Lower lobe of right lung (tissue), 2 donors: ENCODE measurements at regions not wholly inside any gene's neighbourhood (a gene's known extent, or its start where the extent isn't known, plus 50 kb on each side); places are given as distances from the start of the nearest gene placed in this dataset.

Experiments used
- ATAC-seq, 2 donors: fragments of 200-7000 bp; cut with Tn5 transposase; one replicate each; pipeline ENCODE4 v1.9.1; 2020 to 2022; ENCODE audit warnings: mild to moderate bottlenecking in 2 of 2, moderate library complexity in 2 of 2
- DNase-seq: peaks from one replicate; pipeline ENCODE4 v3.0.0-alpha.2; 2020
- H3K27ac ChIP-seq: fragments of 200-600 bp; one replicate; pipeline ENCODE4 v1.8.0; 2022
- H3K27me3 ChIP-seq: fragments of 200-600 bp; one replicate; pipeline ENCODE4 v1.8.0; 2022; ENCODE audit warnings: low read depth
- H3K36me3 ChIP-seq: fragments of 200-600 bp; one replicate; pipeline ENCODE4 v1.8.0; 2022; ENCODE audit warnings: mild to moderate bottlenecking
- H3K4me1 ChIP-seq: fragments of 200-600 bp; one replicate; pipeline ENCODE4 v1.8.0; 2022
- H3K4me3 ChIP-seq: fragments of 200-600 bp; one replicate; pipeline ENCODE4 v1.8.0; 2022; ENCODE audit warnings: mild to moderate bottlenecking
- H3K9me3 ChIP-seq: fragments of 200-600 bp; one replicate; pipeline ENCODE4 v1.8.0; 2022
- intact Hi-C: fragments of 100-400 bp; cut with DNase I; formaldehyde crosslinking; loops from one replicate; pipeline ENCODE4 v1.11.0; 2022
- TF ChIP-seq, protein P1 (sequence below): fragments of 200-600 bp; IDR thresholded peaks from one replicate; pipeline ENCODE4 v1.8.0; 2022; ENCODE audit warnings: antibody characterized with exemption, mild to moderate bottlenecking
- donor health status: DM: no; HTN: yes; CAD: no; lungs with severe emphysema.

DNA sequence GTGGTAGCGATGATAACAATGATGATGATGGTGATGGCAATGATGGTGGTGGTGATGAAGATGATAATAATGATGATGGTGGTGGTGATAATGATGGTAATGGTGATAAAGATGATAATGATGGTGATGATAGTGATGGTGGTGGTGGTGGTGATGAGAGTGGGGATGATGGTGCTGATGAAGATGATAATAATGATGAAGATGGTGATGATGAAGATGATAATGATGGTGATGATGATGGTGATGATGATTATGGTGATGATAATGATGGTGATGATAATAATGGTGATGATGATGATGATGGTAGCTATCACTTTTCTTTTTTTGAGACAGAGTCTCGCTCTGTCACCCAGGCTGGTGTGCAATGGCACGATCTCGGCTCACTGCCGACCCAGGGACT lies 144.5 kb upstream of the PCBD1 start:
- DNase-seq (no peak), ATAC-seq (no peak)
- intact Hi-C loops: no loop called here
- no peaks in the 10 kb centered on the region for H3K36me3 ChIP-seq
- H3K4me3 ChIP-seq: no peak overlapping the region
- H3K9me3 ChIP-seq: no peaks in the 10 kb centered on the region
- no peaks in the 10 kb centered on the region for H3K27me3 ChIP-seq
- TF ChIP-seq, protein P1, sequence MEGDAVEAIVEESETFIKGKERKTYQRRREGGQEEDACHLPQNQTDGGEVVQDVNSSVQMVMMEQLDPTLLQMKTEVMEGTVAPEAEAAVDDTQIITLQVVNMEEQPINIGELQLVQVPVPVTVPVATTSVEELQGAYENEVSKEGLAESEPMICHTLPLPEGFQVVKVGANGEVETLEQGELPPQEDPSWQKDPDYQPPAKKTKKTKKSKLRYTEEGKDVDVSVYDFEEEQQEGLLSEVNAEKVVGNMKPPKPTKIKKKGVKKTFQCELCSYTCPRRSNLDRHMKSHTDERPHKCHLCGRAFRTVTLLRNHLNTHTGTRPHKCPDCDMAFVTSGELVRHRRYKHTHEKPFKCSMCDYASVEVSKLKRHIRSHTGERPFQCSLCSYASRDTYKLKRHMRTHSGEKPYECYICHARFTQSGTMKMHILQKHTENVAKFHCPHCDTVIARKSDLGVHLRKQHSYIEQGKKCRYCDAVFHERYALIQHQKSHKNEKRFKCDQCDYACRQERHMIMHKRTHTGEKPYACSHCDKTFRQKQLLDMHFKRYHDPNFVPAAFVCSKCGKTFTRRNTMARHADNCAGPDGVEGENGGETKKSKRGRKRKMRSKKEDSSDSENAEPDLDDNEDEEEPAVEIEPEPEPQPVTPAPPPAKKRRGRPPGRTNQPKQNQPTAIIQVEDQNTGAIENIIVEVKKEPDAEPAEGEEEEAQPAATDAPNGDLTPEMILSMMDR: no peak
- H3K27ac ChIP-seq: no peak overlapping the region
- H3K4me1 ChIP-seq: no peaks in the 10 kb centered on the region

DNA sequence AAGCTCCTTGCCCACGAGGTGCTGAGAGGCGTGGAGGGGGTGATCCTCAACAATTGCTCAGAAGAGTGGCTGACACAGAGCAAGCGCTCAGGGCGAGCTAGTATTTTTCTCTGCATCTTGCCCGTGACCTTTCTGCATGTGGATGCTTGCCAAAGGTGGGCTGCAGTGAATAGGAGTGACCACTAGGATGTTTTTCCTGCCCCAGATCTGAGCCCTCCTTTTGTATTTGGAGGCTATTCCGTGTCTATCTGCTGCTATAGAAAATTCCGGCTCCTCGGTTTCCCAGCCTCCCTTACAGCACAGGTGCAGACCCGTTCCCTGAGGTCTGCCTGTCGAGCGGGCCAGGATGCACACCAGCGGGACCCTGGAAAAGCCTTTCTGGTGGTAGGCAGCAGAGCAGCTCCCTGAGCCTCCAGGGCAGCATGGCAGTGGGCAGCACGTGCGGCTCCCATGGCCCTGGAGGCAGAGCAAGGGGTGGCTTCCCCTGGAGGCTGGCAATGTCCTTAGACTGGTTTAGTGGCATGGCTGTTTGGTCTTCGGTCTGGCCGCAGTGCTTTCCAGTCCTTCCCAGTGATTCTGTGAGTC lies 145.1 kb upstream of the PCBD1 start:
- TF ChIP-seq, protein P1: no peak
- intact Hi-C loops: no loop called here
- no peaks in the 10 kb centered on the region for H3K36me3 ChIP-seq

DNA sequence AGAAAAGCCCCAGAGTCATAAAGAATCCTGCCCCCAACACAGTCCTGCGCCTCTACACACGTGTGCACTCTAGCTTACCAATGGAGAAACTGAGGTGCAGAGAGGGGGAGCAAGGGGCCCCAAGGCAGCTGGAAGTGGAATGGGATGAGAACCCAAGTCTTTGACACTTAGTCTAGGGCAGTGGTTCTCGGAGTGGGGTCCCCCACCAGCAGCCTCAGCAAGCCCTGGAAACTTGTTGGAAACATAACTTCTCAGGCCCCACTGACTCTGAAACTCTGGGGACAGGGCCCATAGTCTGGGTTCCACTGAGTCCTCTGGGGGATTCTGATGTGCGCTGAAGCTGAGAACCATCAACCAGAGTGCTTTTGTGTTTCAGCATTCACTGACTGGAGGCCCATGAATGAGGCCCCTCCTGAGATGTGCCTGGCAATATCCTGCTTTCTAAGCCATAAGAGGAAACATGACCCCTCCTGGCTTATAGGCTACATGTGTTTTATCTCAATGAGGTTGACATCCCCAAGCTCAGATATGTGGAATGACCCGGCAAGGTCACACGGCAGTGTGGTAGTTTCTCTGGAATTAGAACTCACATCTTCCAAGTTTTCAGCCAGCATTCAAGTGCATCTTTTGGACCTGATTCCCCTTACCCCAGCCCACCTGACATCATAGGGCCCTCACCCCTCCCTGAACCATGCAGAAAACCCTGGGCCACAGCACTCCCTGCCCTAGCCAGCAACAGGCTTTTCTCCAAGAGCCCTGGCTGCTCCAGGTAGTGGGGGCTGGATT lies 147.3 kb upstream of the PCBD1 start:
- intact Hi-C loops: no loop called here
- ATAC-seq (no peak), DNase-seq (no peak)
- TF ChIP-seq, protein P1: no peak
- Histone ChIP-seq H3K4me3 (no peak overlapping the region), H3K4me1 (no peaks in the 10 kb centered on the region), H3K36me3 (no peaks in the 10 kb centered on the region), H3K27me3 (no peaks in the 10 kb centered on the region), H3K9me3 (no peaks in the 10 kb centered on the region), H3K27ac (no peak overlapping the region)

More for the DNA sequence above, 145.1 kb upstream of the PCBD1 start:
- Histone ChIP-seq H3K4me1 (no peaks in the 10 kb centered on the region), H3K4me3 (no peak overlapping the region), H3K9me3 (no peaks in the 10 kb centered on the region), H3K27me3 (no peaks in the 10 kb centered on the region), H3K27ac (no peak overlapping the region)
- no peak for DNase-seq
- no peak for ATAC-seq

DNA sequence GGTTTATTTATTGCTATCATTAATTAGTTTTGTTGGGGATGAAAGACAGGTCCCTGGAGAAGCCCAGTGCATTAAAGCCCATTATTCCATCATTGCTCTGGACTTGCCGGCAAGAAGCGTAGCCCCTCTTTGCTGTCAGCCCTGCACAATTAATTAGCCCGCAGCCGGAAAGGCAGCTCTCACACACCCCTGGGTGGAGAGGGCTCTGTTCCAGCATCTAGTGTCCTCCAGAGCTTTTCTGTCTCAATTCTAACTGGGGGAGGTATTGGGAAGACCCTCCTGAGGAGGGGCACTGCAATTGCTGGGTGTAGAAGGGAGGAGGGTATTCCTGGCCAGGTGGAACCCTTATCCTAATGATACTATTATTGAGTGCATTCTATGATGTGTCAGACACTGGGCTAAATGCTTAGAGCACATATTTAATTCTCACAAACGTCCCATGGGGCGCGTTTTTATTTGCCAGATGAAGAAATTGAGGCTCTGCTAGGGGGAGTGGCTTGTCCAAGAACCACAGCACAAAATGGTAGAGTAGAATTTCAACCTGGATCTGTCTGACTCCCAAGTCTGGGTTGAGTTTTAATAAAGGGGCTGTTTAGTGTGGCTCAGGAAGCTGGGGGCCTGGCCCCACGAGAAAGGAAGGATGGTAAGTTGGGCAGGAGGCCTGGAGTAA lies 148.1 kb upstream of the PCBD1 start:
- no peak for ATAC-seq
- no peaks in the 10 kb centered on the region for H3K9me3 ChIP-seq
- no peak for DNase-seq
- no peaks in the 10 kb centered on the region for H3K27me3 ChIP-seq
- H3K4me3 ChIP-seq: no peak overlapping the region
- H3K4me1 ChIP-seq: no peaks in the 10 kb centered on the region
- no peaks in the 10 kb centered on the region for H3K36me3 ChIP-seq
- TF ChIP-seq, protein P1: no peak
- H3K27ac ChIP-seq: no peak overlapping the region
- intact Hi-C loops: no loop called here

DNA sequence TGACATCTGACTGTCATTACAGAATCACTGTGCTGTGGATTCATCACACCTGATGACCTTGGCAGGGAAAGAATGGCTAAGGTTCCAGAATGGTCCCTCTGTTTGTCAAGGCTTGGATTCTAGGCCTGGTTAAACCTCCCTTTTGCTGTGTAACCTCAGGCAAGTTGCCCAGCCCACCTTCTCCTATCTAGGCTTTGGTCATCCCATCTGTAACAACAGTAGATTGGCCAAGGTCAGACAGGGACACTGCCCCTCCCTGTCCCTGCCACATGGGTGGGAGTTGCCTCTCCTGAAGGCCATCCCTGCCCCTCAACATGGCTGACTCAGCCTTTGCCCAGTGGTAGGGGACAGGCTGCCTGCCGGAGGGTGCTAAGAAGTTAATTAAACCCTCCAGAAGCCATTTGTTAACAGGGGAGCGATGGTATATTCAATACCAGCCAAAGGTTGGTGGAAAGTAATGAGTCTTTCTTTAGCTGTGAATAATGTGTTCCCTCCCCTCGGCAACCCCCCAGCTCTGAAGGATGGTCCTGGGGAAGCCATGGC lies 149.8 kb upstream of the PCBD1 start:
- intact Hi-C loops: no loop called here
- H3K27ac ChIP-seq: no peak overlapping the region
- ATAC-seq: no peak
- DNase-seq: no peak
- no peaks in the 10 kb centered on the region for H3K27me3 ChIP-seq
- TF ChIP-seq, protein P1: no peak
- no peaks in the 10 kb centered on the region for H3K36me3 ChIP-seq
- no peaks in the 10 kb centered on the region for H3K4me1 ChIP-seq
- H3K4me3 ChIP-seq: no peak overlapping the region
- H3K9me3 ChIP-seq: no peaks in the 10 kb centered on the region
